Mesothelial cell of epicardium (in vitro differentiated cells): ENCODE measurements at regions not wholly inside any gene's neighbourhood (a gene's known extent, or its start where the extent isn't known, plus 50 kb on each side); places are given as distances from the start of the nearest gene placed in this dataset.
A peak's percentile ranks its signal among the peaks of the same experiment; 100 is the strongest.

Experiments
- DNase-seq, 2 experiments: peaks; one replicate each; pipeline ENCODE4 v3.0.0; 2021; ENCODE audit warnings: low spot score in 2 of 2; ENCODE audit not compliant: unreplicated experiment in 2 of 2
- H3K27ac Mint-ChIP-seq: 2 replicates; pipeline ENCODE4 v1.8.0; 2021; ENCODE audit warnings: mixed read lengths
- H3K27me3 Mint-ChIP-seq: 2 replicates; pipeline ENCODE4 v1.8.0; 2021; ENCODE audit warnings: low read depth, mixed read lengths
- H3K36me3 Mint-ChIP-seq: 2 replicates; pipeline ENCODE4 v1.8.0; 2021; ENCODE audit warnings: mixed read lengths
- H3K4me1 Mint-ChIP-seq: 2 replicates; pipeline ENCODE4 v1.8.0; 2021; ENCODE audit warnings: mixed read lengths
- H3K4me3 Mint-ChIP-seq: 2 replicates; pipeline ENCODE4 v1.8.0; 2021; ENCODE audit warnings: mild to moderate bottlenecking, moderate library complexity, mixed read lengths
- H3K9me3 Mint-ChIP-seq: 2 replicates; pipeline ENCODE4 v1.8.0; 2021; ENCODE audit warnings: mixed read lengths
- TF ChIP-seq, protein P1 (sequence below): fragments of 200-600 bp; sonication (generic); IDR thresholded peaks from one replicate; pipeline ENCODE4 v1.5.0; 2021; ENCODE audit warnings: antibody characterized with exemption; ENCODE audit not compliant: unreplicated experiment

DNA sequence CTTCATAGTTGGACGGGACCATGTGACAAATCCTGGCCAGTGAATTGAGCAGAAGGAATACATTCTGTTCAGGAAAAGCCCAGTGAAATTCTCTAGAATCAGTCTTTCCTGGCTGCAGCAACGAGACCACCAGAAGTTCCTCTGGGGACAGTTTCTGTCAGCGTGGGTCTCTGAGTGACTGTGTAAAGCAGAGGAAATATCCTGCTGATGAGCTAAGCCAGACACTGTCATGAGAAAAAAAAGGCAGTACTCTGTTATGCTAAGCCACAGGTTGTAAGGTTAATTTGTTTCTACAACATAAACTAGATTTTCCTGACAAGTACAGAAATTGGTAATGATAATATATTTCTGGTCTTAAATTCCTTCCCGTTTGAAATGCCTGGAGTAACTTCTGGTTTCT is 664.4 kb downstream of the LMO4 start:
- H3K36me3 Mint-ChIP-seq = no peaks in the 10 kb centered on the region
- TF ChIP-seq, protein P1, sequence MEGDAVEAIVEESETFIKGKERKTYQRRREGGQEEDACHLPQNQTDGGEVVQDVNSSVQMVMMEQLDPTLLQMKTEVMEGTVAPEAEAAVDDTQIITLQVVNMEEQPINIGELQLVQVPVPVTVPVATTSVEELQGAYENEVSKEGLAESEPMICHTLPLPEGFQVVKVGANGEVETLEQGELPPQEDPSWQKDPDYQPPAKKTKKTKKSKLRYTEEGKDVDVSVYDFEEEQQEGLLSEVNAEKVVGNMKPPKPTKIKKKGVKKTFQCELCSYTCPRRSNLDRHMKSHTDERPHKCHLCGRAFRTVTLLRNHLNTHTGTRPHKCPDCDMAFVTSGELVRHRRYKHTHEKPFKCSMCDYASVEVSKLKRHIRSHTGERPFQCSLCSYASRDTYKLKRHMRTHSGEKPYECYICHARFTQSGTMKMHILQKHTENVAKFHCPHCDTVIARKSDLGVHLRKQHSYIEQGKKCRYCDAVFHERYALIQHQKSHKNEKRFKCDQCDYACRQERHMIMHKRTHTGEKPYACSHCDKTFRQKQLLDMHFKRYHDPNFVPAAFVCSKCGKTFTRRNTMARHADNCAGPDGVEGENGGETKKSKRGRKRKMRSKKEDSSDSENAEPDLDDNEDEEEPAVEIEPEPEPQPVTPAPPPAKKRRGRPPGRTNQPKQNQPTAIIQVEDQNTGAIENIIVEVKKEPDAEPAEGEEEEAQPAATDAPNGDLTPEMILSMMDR = no peak
- peaks cover 3% of the 10 kb centered on the region for H3K4me1 Mint-ChIP-seq
- no peak overlapping the region for H3K27ac Mint-ChIP-seq
- no peak for DNase-seq
- H3K4me3 Mint-ChIP-seq = no peak overlapping the region
- peaks cover 3% of the 10 kb centered on the region for H3K9me3 Mint-ChIP-seq
- H3K27me3 Mint-ChIP-seq = peaks cover 39% of the 10 kb centered on the region

- Mint-ChIP-seq H3K36me3 (no peaks in the 10 kb centered on the region), H3K4me1 (no peaks in the 10 kb centered on the region), H3K4me3 (no peak overlapping the region), H3K9me3 (peaks cover 3% of the 10 kb centered on the region), H3K27me3 (peaks cover 38% of the 10 kb centered on the region), H3K27ac (no peak overlapping the region)
- DNase-seq = no peak
- TF ChIP-seq, protein P1 = no peak
These were observed 671.2 kb downstream of the LMO4 start for GRCh38 chr1:87999852-88000251.

DNA sequence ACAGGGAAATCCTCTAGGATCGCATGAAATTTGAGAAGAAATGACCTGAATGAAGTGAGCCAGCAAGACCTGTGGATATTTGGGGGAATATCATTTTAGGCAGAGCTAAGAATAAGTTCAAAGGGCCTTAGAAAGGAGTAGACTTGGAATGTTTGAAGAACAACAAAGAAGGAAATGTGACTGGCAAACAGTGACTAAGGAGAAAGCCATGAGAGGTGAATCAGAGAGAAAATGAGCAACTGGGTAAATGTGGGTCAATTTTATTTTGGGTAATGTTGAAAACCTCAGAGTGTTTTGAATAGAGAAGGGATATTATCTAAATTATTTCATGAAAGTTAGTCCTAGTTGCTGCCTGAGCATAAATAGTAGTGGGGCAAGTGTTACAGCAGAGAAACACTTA is 672.8 kb downstream of the LMO4 start:
- Mint-ChIP-seq H3K27me3 (peaks cover 38% of the 10 kb centered on the region), H3K9me3 (no peaks in the 10 kb centered on the region), H3K27ac (no peak overlapping the region), H3K4me1 (no peaks in the 10 kb centered on the region), H3K36me3 (no peaks in the 10 kb centered on the region), H3K4me3 (no peak overlapping the region)
- no peak for DNase-seq
- TF ChIP-seq, protein P1 = no peak

DNA sequence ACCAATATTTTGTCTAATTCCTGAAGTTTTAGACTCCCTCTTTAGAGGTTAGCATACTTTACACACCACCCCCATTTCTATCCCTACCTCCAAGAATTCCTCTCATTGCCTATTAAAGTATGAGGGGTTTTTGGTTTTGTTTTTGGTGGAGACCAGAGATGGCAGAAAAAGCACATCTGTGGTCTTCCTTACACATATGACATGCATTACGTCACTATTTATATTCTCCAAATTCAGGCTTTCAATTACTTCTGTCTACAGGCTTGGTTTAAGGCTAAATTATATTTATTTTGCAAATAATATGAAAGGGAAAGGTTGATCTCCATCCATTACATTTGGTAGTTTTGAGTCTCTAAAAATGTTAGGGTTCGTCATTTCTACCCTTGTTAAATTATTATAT is 674.6 kb downstream of the LMO4 start:
- Mint-ChIP-seq H3K27me3 (peaks cover 34% of the 10 kb centered on the region), H3K4me3 (no peak overlapping the region), H3K27ac (no peak overlapping the region), H3K36me3 (no peaks in the 10 kb centered on the region), H3K9me3 (no peaks in the 10 kb centered on the region), H3K4me1 (no peaks in the 10 kb centered on the region)
- TF ChIP-seq, protein P1 = no peak
- DNase-seq = no peak

DNA sequence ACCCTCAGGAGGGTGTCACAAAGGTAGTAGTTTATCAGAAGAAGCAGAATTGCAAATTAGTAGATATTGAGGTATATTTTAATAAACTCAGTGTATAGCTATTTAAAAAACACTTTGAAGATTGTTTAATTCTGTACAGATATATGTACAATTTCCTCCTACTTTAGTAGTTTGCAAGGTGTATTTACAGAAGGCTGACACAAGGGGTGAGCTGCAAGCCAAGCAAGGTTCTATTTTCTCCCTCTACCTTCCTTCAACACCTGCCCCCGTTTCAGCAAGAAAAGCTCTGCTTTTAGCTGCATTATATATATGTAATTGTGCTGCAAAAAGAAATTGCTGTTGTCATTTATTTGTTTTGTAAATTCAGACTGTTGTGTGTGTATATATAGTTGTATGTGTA is 674.2 kb upstream of the PKN2 start:
- no peaks in the 10 kb centered on the region for H3K4me1 Mint-ChIP-seq
- H3K9me3 Mint-ChIP-seq = no peaks in the 10 kb centered on the region

More for the DNA sequence above, 674.2 kb upstream of the PKN2 start:
- Mint-ChIP-seq H3K27ac (no peak overlapping the region), H3K27me3 (peaks cover 18% of the 10 kb centered on the region), H3K4me3 (no peak overlapping the region), H3K36me3 (no peaks in the 10 kb centered on the region)
- no peak for DNase-seq
- TF ChIP-seq, protein P1 = peak; percentile 19
